SK-N-SH (cell line): ENCODE measurements at regions not wholly inside any gene's neighbourhood (a gene's known extent, or its start where the extent isn't known, plus 50 kb on each side); places are given as distances from the start of the nearest gene placed in this dataset.

ENCODE experiments used
- EP300 ChIP-seq, 2 experiments: IDR thresholded peaks; 2 replicates each; pipeline versions ENCODE4 v1.4.0 to v1.6.1; 2012; ENCODE audit warnings: borderline replicate concordance in 1 of 2, low read depth in 1 of 2, low read length in 1 of 2
- EZH2phosphoT487 ChIP-seq: fragments of 200-600 bp; sonication (generic); IDR thresholded peaks from 2 replicates; pipeline ENCODE4 v1.6.1; 2017; ENCODE audit warnings: low read depth, mixed run types, mild to moderate bottlenecking, antibody characterized with exemption, moderate library complexity, borderline replicate concordance
- GABPA ChIP-seq: IDR thresholded peaks from 2 replicates; pipeline ENCODE4 v1.4.0; 2012; ENCODE audit warnings: low read depth, mild to moderate bottlenecking
- GATA2 ChIP-seq: sonication (generic); formaldehyde crosslinking; IDR thresholded peaks from 2 replicates; pipeline ENCODE4 v1.5.0; 2020; ENCODE audit warnings: mild to moderate bottlenecking, missing genetic modification reagents
- PBX3 ChIP-seq: IDR thresholded peaks from 2 replicates; pipeline ENCODE4; 2012
- POLR2AphosphoS5 ChIP-seq: IDR thresholded peaks from 2 replicates; pipeline ENCODE4 v1.6.1; 2012; ENCODE audit warnings: low read depth, low read length
- RCOR1 ChIP-seq: fragments of 150-350 bp; IDR thresholded peaks from 2 replicates; pipeline ENCODE4 v1.6.1; 2017; ENCODE audit warnings: antibody characterized with exemption, low read length
- TAF1 ChIP-seq: IDR thresholded peaks from 2 replicates; pipeline ENCODE4 v1.6.1; 2012; ENCODE audit warnings: low read depth, mild to moderate bottlenecking, low read length, moderate library complexity, borderline replicate concordance
- TF ChIP-seq, protein P1 (sequence below): fragments of 200-600 bp; sonication (generic); IDR thresholded peaks from 2 replicates; pipeline ENCODE4 v1.6.1; 2017; ENCODE audit warnings: antibody characterized with exemption, mild to moderate bottlenecking, moderate library complexity
- TF ChIP-seq, protein P2 (sequence below): fragments of 150-350 bp; IDR thresholded peaks from 2 replicates; pipeline ENCODE4 v1.6.1; 2016; ENCODE audit warnings: mild to moderate bottlenecking, low read depth, low read length
- TF ChIP-seq, protein P3 (sequence below): IDR thresholded peaks from 2 replicates; pipeline ENCODE4 v1.4.0; 2012; ENCODE audit warnings: low read depth, borderline replicate concordance
- TF ChIP-seq, protein P4 (sequence below): fragments of 150-350 bp; IDR thresholded peaks from 2 replicates; pipeline ENCODE4 v1.6.1; 2017; ENCODE audit warnings: antibody characterized with exemption, low read length, low read depth, borderline replicate concordance

- TF ChIP-seq TAF1, result no peak
- TF ChIP-seq GABPA, result no peak
- TF ChIP-seq, protein P1, sequence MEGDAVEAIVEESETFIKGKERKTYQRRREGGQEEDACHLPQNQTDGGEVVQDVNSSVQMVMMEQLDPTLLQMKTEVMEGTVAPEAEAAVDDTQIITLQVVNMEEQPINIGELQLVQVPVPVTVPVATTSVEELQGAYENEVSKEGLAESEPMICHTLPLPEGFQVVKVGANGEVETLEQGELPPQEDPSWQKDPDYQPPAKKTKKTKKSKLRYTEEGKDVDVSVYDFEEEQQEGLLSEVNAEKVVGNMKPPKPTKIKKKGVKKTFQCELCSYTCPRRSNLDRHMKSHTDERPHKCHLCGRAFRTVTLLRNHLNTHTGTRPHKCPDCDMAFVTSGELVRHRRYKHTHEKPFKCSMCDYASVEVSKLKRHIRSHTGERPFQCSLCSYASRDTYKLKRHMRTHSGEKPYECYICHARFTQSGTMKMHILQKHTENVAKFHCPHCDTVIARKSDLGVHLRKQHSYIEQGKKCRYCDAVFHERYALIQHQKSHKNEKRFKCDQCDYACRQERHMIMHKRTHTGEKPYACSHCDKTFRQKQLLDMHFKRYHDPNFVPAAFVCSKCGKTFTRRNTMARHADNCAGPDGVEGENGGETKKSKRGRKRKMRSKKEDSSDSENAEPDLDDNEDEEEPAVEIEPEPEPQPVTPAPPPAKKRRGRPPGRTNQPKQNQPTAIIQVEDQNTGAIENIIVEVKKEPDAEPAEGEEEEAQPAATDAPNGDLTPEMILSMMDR, result no peak
- no peak for TF ChIP-seq PBX3
- TF ChIP-seq RCOR1, result no peak
- no peak for TF ChIP-seq POLR2AphosphoS5
- TF ChIP-seq, protein P2, sequence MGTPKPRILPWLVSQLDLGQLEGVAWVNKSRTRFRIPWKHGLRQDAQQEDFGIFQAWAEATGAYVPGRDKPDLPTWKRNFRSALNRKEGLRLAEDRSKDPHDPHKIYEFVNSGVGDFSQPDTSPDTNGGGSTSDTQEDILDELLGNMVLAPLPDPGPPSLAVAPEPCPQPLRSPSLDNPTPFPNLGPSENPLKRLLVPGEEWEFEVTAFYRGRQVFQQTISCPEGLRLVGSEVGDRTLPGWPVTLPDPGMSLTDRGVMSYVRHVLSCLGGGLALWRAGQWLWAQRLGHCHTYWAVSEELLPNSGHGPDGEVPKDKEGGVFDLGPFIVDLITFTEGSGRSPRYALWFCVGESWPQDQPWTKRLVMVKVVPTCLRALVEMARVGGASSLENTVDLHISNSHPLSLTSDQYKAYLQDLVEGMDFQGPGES, result no peak
- TF ChIP-seq EP300 (IDR thresholded peaks at IDR 0.05; ENCODE audit: borderline replicate concordance in 1 of 2, low read depth in 1 of 2, low read length in 1 of 2), result no peak
- no peak for TF ChIP-seq GATA2 (CRISPR knock-in tag)
- TF ChIP-seq, protein P3, sequence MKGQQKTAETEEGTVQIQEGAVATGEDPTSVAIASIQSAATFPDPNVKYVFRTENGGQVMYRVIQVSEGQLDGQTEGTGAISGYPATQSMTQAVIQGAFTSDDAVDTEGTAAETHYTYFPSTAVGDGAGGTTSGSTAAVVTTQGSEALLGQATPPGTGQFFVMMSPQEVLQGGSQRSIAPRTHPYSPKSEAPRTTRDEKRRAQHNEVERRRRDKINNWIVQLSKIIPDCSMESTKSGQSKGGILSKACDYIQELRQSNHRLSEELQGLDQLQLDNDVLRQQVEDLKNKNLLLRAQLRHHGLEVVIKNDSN, result no peak
- TF ChIP-seq EZH2phosphoT487, result no peak
- TF ChIP-seq, protein P4, sequence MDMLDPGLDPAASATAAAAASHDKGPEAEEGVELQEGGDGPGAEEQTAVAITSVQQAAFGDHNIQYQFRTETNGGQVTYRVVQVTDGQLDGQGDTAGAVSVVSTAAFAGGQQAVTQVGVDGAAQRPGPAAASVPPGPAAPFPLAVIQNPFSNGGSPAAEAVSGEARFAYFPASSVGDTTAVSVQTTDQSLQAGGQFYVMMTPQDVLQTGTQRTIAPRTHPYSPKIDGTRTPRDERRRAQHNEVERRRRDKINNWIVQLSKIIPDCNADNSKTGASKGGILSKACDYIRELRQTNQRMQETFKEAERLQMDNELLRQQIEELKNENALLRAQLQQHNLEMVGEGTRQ, result no peak
Measured at GRCh38 chr9:22773501-22774220, 327.0 kb downstream of the DMRTA1 start.
